GM12891 (cell line): ENCODE measurements at regions not wholly inside any gene's neighbourhood (a gene's known extent, or its start where the extent isn't known, plus 50 kb on each side); places are given as distances from the start of the nearest gene placed in this dataset.

Experiments
- POLR2A ChIP-seq: IDR thresholded peaks from 2 replicates; pipeline ENCODE4 v1.6.1; 2011; ENCODE audit warnings: low read depth, low read length, control low read depth
- POLR2AphosphoS5 ChIP-seq: IDR thresholded peaks from 2 replicates; pipeline ENCODE4 v1.6.1; 2011; ENCODE audit warnings: low read depth, low read length, control low read depth
- POU2F2 ChIP-seq: IDR thresholded peaks from 2 replicates; pipeline ENCODE4 v1.6.1; 2011; ENCODE audit warnings: low read depth, mild to moderate bottlenecking, control low read depth, low read length, moderate library complexity
- TAF1 ChIP-seq: IDR thresholded peaks from 2 replicates; pipeline ENCODE4 v1.6.1; 2011; ENCODE audit warnings: low read depth, low read length, control low read depth

DNA sequence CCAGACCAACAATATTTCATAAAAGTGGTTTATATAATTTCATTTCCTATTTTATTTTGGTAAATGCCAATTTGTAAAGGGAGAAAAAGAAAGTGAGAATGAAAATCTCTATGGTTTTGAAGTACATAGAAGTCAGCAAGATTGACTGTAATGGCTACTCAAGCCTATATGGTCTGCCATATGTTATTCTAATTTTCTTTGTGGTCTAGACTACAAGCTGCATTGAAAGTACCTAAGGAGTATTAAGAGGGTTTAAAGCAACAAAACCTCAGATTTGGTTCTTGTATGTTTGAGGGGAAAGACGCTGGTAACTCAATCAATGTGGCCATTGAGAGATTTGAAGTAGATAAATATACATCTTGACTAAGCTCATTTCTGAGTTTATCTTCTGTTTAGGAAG is 193.5 kb upstream of the EYA4 start:
- no peak for TF ChIP-seq POLR2A
- TF ChIP-seq TAF1, result no peak
- no peak for TF ChIP-seq POU2F2
- no peak for TF ChIP-seq POLR2AphosphoS5
